Transverse colon (tissue), 4 donors: ENCODE measurements at regions not wholly inside any gene's neighbourhood (a gene's known extent, or its start where the extent isn't known, plus 50 kb on each side); places are given as distances from the start of the nearest gene placed in this dataset.

ENCODE experiments used
- POLR2A ChIP-seq: fragments of 450-650 bp; IDR thresholded peaks from one replicate; pipeline ENCODE4 v1.6.1; 2016; ENCODE audit warnings: antibody characterized with exemption, mild to moderate bottlenecking, moderate library complexity
- POLR2AphosphoS5 ChIP-seq, 3 donors: sonication (generic); formaldehyde crosslinking; IDR thresholded peaks; one replicate each; pipeline ENCODE4 v1.6.1; 2016; ENCODE audit warnings: antibody characterized with exemption in 3 of 3
- TF ChIP-seq, protein P1 (sequence below), 5 experiments: fragments of 200-600 bp in 3 of 5; fragments of 450-650 bp in 2 of 5; sonication (generic) in 3 of 5; IDR thresholded peaks; 1 replicate in 2 of 5; 2 replicates in 3 of 5; pipeline ENCODE4 v1.5.1; 2016 to 2017; ENCODE audit warnings: antibody characterized with exemption in 5 of 5, inconsistent platforms in 3 of 5, mild to moderate bottlenecking in 2 of 5, moderate library complexity in 1 of 5

DNA sequence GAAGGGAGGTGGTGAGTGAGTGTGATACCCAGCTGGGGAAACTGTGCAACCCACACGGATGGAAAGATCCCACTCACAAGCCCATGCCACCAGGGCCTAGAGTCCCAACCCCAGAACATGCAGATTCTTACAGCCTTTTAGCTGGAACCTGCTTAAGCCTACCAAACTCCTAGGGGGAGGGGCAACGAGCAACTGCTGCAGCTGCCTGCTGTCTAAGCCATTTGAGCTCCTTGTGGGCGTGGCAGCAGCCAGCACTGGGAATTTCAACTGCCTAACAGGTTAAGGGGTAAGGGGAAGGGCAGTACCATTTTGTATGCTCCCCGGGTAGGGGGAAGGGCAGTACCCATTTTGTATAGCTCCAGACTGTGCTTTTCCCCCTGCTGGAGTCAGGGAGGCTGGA lies 673.2 kb upstream of the BCHE start:
- no peak for TF ChIP-seq POLR2AphosphoS5 (IDR thresholded peaks at IDR 0.05)
- TF ChIP-seq, protein P1, sequence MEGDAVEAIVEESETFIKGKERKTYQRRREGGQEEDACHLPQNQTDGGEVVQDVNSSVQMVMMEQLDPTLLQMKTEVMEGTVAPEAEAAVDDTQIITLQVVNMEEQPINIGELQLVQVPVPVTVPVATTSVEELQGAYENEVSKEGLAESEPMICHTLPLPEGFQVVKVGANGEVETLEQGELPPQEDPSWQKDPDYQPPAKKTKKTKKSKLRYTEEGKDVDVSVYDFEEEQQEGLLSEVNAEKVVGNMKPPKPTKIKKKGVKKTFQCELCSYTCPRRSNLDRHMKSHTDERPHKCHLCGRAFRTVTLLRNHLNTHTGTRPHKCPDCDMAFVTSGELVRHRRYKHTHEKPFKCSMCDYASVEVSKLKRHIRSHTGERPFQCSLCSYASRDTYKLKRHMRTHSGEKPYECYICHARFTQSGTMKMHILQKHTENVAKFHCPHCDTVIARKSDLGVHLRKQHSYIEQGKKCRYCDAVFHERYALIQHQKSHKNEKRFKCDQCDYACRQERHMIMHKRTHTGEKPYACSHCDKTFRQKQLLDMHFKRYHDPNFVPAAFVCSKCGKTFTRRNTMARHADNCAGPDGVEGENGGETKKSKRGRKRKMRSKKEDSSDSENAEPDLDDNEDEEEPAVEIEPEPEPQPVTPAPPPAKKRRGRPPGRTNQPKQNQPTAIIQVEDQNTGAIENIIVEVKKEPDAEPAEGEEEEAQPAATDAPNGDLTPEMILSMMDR (IDR thresholded peaks at IDR 0.05), result no peak
- no peak for TF ChIP-seq POLR2A
